Muscle layer of colon (tissue), 2 donors: ENCODE measurements at regions not wholly inside any gene's neighbourhood (a gene's known extent, or its start where the extent isn't known, plus 50 kb on each side); places are given as distances from the start of the nearest gene placed in this dataset.

Experiments used
- H3K27ac ChIP-seq: one replicate; pipeline ENCODE4 v1.7.0; 2013; ENCODE audit warnings: low read depth, mild to moderate bottlenecking, low read length, moderate library complexity
- H3K27me3 ChIP-seq, 2 donors: one replicate each; pipeline ENCODE4 v1.7.0; 2013; ENCODE audit warnings: low read length in 2 of 2, mild to moderate bottlenecking in 2 of 2; ENCODE audit not compliant: insufficient read depth in 2 of 2, control insufficient read depth in 1 of 2
- H3K36me3 ChIP-seq: one replicate; pipeline ENCODE4 v1.7.0; 2013; ENCODE audit warnings: mild to moderate bottlenecking, low read length; ENCODE audit not compliant: insufficient read depth
- H3K4me1 ChIP-seq: one replicate; pipeline ENCODE4 v1.7.0; 2013; ENCODE audit warnings: mild to moderate bottlenecking, low read length; ENCODE audit not compliant: insufficient read depth
- H3K4me3 ChIP-seq, 2 donors: one replicate each; pipeline ENCODE4 v1.7.0; 2013; ENCODE audit warnings: low read length in 2 of 2, low read depth in 1 of 2, mild to moderate bottlenecking in 1 of 2, moderate library complexity in 1 of 2
- H3K9ac ChIP-seq: one replicate; pipeline ENCODE4 v1.7.0; 2013; ENCODE audit warnings: low read length
- H3K9me3 ChIP-seq: one replicate; pipeline ENCODE4 v1.7.0; 2013; ENCODE audit warnings: mild to moderate bottlenecking, low read length
- donor health status: abdominal sarcoma.
- donor health status: Adenocarcinoma of cecum.

DNA sequence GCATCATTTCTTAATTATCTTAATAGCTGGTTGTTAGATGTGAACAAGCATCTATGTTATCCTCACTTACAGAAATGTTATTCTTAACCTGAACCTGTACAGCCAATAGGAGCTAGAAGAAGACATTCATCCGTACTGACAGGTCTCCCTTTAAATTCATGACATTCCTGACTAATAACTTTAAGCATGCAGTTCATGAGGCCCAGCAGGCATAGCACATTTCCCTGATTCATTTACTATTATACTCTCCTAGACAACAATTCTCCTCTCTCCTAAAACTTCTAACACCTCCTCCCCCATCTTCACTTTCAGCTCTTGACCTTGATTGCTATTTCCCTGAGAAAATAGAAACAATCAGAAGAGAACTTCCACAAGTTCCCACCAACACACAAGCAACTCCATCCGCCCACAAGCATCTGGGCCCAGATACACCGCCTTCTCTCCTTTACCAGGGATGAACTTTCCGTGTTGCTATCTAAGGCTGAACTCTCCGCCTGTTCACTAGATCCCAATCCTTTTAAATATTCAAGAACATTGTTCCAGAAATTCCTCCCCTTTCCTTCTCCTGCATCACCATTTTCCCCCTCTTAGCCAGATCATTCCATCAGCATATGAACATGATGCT is 62.9 kb upstream of the SPRED1 start:
- no peak overlapping the region for H3K27ac ChIP-seq
- H3K9me3 ChIP-seq: no peaks in the 10 kb centered on the region

DNA sequence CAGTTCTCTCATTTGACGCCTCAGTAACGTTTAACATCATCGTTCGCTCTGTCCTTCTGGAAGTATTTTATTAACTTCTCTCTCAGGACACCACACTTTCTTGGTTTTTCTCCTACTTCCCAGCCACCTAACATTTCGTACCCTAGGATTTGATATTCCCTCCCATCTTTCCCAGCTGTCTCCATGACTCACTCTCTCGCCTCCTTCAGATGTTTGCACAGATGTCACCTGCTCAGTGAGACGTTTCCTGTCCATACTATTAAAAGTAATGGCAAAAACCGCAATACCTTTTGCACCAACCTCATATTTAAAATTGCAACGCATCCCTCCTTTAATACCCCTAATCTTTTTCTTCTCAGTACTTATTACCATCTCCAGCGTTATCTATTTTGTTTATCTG is 62.1 kb upstream of the SPRED1 start:
- Histone ChIP-seq H3K4me3 (no peak overlapping the region), H3K27me3 (no peaks in the 10 kb centered on the region), H3K27ac (no peak overlapping the region), H3K36me3 (no peaks in the 10 kb centered on the region), H3K9me3 (no peaks in the 10 kb centered on the region), H3K4me1 (no peaks in the 10 kb centered on the region), H3K9ac (no peak overlapping the region)

More for the DNA sequence above, 62.9 kb upstream of the SPRED1 start:
- no peak overlapping the region for H3K9ac ChIP-seq
- H3K4me3 ChIP-seq: no peak overlapping the region
- H3K4me1 ChIP-seq: no peaks in the 10 kb centered on the region
- no peaks in the 10 kb centered on the region for H3K36me3 ChIP-seq
- H3K27me3 ChIP-seq: no peaks in the 10 kb centered on the region

DNA sequence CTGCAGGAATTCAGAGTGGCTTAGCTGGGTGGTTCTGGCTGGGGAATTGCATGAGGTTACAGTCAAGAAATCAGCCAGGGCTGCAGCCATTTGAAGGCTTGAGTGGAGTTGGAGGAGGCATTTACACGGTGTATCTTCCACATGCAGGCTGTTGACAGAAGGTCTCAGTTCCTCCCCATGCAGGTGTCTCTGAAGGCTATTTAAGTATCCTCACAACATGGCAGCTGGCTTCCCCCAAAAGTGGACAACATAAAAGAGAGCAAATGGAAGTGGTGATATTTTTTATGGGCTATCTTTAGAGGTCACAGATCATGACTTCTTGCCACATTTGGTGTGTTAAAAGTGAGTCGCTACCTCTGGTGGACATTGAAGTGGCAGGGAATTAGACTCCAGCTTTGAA is 60.1 kb upstream of the SPRED1 start:
- H3K27me3 ChIP-seq: no peaks in the 10 kb centered on the region
- no peaks in the 10 kb centered on the region for H3K9me3 ChIP-seq
- H3K4me1 ChIP-seq: no peaks in the 10 kb centered on the region
- H3K27ac ChIP-seq: no peak overlapping the region
- H3K9ac ChIP-seq: no peak overlapping the region
- H3K36me3 ChIP-seq: no peaks in the 10 kb centered on the region
- H3K4me3 ChIP-seq: no peak overlapping the region

DNA sequence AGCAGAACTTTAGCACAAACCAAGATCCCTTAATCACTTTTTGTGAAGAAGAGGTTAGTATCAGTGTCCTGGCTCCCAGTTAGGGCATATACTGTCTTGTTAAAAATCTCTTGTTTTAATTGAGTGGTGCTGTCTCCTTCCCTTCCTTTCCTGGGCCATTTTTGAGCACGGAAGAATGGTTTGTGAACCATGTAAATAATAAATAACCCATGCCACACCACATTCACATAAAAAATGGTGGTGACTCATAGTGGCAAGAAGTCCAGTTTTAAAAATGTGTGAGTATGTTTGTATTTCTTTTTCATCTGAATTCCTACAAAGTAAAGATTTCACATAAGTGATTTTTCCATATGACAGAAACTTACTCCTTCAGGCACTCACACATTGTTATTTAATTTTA is 59.1 kb upstream of the SPRED1 start:
- Histone ChIP-seq H3K4me1 (no peaks in the 10 kb centered on the region), H3K9ac (no peak overlapping the region), H3K27ac (no peak overlapping the region), H3K36me3 (no peaks in the 10 kb centered on the region), H3K4me3 (no peak overlapping the region), H3K9me3 (no peaks in the 10 kb centered on the region), H3K27me3 (no peaks in the 10 kb centered on the region)

DNA sequence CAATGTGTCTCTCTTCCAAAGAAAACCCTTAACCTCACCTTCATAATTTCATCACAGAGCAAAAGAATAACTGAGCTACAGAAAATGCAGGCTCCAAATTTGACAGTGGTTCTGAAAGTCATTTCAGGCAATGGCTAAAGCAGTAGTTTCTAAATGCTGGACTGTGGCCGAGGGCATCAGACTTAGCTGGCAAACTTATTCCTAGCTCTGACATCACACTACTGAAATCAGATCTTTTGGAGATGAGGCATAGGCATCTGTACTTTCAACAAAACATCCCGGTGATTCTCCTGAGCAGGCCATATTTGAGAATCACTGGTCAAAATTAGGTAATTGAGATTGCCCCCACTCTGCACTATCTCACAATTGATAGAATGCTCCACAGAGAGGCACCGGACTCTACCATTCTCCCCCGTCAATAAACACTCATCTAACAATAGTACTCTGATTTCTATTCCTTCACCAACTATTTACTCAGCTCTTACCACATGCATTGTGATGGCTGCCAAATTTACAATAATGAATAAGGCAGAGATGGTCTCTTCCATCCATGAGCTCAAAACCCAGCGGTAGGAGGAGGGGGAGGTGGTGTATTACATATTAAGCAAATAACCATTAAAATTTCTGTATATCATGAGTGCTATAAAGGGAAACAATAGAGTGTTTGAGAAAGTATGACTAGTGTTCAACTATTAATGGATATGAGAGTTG is 57.3 kb upstream of the SPRED1 start:
- Histone ChIP-seq H3K4me1 (no peaks in the 10 kb centered on the region), H3K9ac (no peak overlapping the region), H3K9me3 (no peaks in the 10 kb centered on the region), H3K36me3 (no peaks in the 10 kb centered on the region), H3K4me3 (no peak overlapping the region), H3K27ac (no peak overlapping the region), H3K27me3 (no peaks in the 10 kb centered on the region)

DNA sequence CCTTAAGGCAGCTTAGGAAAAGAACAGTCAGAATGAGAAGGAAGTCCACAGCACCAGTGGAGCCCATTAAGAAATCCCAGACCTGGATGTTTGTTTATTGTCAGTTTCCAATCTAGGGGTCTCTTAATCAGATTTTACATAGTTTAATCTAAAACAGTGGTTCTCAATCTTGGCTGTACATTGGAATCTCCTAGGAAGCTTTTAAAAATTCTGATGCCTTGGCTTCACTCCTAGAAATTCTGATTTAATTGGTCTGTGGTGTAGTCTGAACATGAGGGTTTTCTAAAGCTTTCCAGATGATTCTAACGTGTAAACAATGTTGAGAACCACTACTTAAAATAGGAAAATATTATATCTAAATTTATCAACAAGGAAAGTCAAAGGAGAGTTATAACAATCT is 56.6 kb upstream of the SPRED1 start:
- no peak overlapping the region for H3K9ac ChIP-seq
- H3K4me3 ChIP-seq: no peak overlapping the region
- H3K36me3 ChIP-seq: no peaks in the 10 kb centered on the region
- no peaks in the 10 kb centered on the region for H3K9me3 ChIP-seq
- no peaks in the 10 kb centered on the region for H3K4me1 ChIP-seq
- H3K27me3 ChIP-seq: no peaks in the 10 kb centered on the region
- no peak overlapping the region for H3K27ac ChIP-seq

DNA sequence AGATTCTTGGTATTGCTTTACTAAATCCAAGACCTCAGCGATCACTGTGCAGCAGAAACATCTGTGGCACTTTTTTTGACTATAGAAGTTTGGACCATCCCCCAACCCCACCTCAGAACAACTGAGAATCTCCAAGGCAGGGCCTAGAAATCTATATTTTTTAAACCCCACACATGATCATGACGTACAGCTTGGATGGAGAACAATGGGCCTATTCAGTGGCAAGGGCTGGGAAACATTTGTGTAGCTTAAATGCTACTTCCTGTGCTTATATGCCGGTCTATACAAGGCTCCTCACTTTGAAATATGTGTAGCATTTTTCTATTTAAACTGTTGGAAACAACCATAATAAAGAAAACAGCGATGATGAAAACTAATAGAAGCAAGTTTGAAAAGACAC is 55.1 kb upstream of the SPRED1 start:
- H3K27ac ChIP-seq: no peak overlapping the region
- H3K4me3 ChIP-seq: no peak overlapping the region
- H3K36me3 ChIP-seq: no peaks in the 10 kb centered on the region
- H3K4me1 ChIP-seq: no peaks in the 10 kb centered on the region
- no peak overlapping the region for H3K9ac ChIP-seq
- H3K9me3 ChIP-seq: no peaks in the 10 kb centered on the region
- no peaks in the 10 kb centered on the region for H3K27me3 ChIP-seq

DNA sequence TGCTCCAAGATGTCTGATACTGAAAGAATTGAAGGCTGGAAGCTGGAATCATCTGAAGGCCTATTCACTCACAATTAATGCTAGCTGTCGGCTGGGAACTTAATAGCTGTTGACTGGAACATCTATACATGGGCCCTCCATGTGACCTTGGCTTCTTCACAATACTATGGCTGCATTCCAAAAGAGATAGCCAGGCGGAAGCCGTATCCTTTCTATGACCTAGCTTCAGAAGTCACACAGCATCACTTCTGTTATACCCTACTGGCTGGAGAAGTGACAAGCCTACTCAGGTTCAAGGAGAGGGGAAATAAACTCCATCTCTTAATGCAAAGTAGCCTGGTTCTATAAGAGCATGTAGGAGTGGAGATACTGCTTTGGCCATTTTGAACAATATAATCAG is 50.9 kb upstream of the SPRED1 start:
- Histone ChIP-seq H3K9ac (no peak overlapping the region), H3K27me3 (no peaks in the 10 kb centered on the region), H3K27ac (no peak overlapping the region), H3K4me3 (no peak overlapping the region), H3K9me3 (no peaks in the 10 kb centered on the region), H3K36me3 (no peaks in the 10 kb centered on the region), H3K4me1 (no peaks in the 10 kb centered on the region)

DNA sequence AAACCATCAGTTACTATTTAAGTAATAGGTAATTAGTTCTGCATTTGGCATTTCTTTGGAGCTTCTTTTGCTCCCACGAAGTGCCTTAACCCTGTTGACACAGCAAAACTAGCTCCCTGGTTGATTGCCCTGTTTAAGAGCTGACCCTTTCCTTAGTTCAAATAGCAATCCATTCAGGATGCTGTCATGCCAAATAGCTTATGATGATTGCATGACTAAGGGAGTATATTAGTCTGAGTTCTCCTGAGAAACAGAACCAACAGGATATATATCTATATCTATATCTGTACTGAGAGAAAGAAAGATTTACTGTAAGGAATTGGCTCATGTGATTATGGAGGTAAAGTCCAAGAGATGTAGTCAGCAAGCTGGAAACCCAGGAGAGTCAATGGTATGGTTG is 50.3 kb upstream of the SPRED1 start:
- no peak overlapping the region for H3K4me3 ChIP-seq
- no peak overlapping the region for H3K27ac ChIP-seq
- no peaks in the 10 kb centered on the region for H3K36me3 ChIP-seq
- no peaks in the 10 kb centered on the region for H3K27me3 ChIP-seq
- no peaks in the 10 kb centered on the region for H3K4me1 ChIP-seq
- H3K9ac ChIP-seq: no peak overlapping the region
- no peaks in the 10 kb centered on the region for H3K9me3 ChIP-seq
